HUES48 (cell line): ENCODE measurements at regions not wholly inside any gene's neighbourhood (a gene's known extent, or its start where the extent isn't known, plus 50 kb on each side); places are given as distances from the start of the nearest gene placed in this dataset.
A peak's percentile ranks its signal among the peaks of the same experiment; 100 is the strongest.
"Not testable (repeated sequence)": the region's sequence is repeated elsewhere in the genome, so short reads cannot be mapped to it uniquely, and the experiment has no call there.

ENCODE experiments used
- H3K27ac ChIP-seq: one replicate; pipeline ENCODE4 v1.7.0; 2013; ENCODE audit warnings: low read depth, low read length, inconsistent platforms
- H3K27me3 ChIP-seq: 2 replicates; pipeline ENCODE4 v1.6.1; 2013; ENCODE audit warnings: mild to moderate bottlenecking, low read length; ENCODE audit not compliant: control insufficient read depth, insufficient read depth
- H3K36me3 ChIP-seq: 2 replicates; pipeline ENCODE4 v1.6.1; 2013; ENCODE audit warnings: low read length; ENCODE audit not compliant: control insufficient read depth, insufficient read depth
- H3K4me1 ChIP-seq: 2 replicates; pipeline ENCODE4 v1.6.1; 2013; ENCODE audit warnings: mild to moderate bottlenecking, low read length; ENCODE audit not compliant: control insufficient read depth, insufficient read depth
- H3K4me3 ChIP-seq: 2 replicates; pipeline ENCODE4 v1.5.1; 2013; ENCODE audit warnings: mild to moderate bottlenecking, low read depth, low read length
- H3K9ac ChIP-seq: 2 replicates; pipeline ENCODE4 v1.6.1; 2013; ENCODE audit warnings: mild to moderate bottlenecking, low read depth, low read length, moderate library complexity
- H3K9me3 ChIP-seq: 2 replicates; pipeline ENCODE4 v1.6.1; 2013; ENCODE audit warnings: low read length; ENCODE audit not compliant: control insufficient read depth, insufficient read depth

GRCh38 chr2:77640924-77641323, 118.7 kb upstream of the LRRTM4 start:
- no peaks in the 10 kb centered on the region for H3K9me3 ChIP-seq
- H3K4me3 ChIP-seq, result no peak overlapping the region
- H3K9ac ChIP-seq, result no peak overlapping the region
- H3K27me3 ChIP-seq, result no peaks in the 10 kb centered on the region
- H3K27ac ChIP-seq, result no peak overlapping the region
- no peaks in the 10 kb centered on the region for H3K4me1 ChIP-seq
- H3K36me3 ChIP-seq, result no peaks in the 10 kb centered on the region

GRCh38 chr2:77642339-77642738, 120.2 kb upstream of the LRRTM4 start:
- no peaks in the 10 kb centered on the region for H3K9me3 ChIP-seq
- no peak overlapping the region for H3K4me3 ChIP-seq
- no peaks in the 10 kb centered on the region for H3K36me3 ChIP-seq
- H3K9ac ChIP-seq, result no peak overlapping the region
- H3K4me1 ChIP-seq, result no peaks in the 10 kb centered on the region
- H3K27ac ChIP-seq, result no peak overlapping the region
- no peaks in the 10 kb centered on the region for H3K27me3 ChIP-seq

GRCh38 chr2:77649856-77650255, 127.7 kb upstream of the LRRTM4 start:
- Histone ChIP-seq H3K9me3 (no peaks in the 10 kb centered on the region), H3K4me3 (no peak overlapping the region), H3K4me1 (no peaks in the 10 kb centered on the region), H3K27ac (no peak overlapping the region), H3K9ac (no peak overlapping the region), H3K27me3 (no peaks in the 10 kb centered on the region), H3K36me3 (no peaks in the 10 kb centered on the region)

GRCh38 chr2:77652499-77652898, 130.3 kb upstream of the LRRTM4 start:
- Histone ChIP-seq H3K4me3 (no peak overlapping the region), H3K9ac (no peak overlapping the region), H3K4me1 (no peaks in the 10 kb centered on the region), H3K9me3 (no peaks in the 10 kb centered on the region), H3K27me3 (no peaks in the 10 kb centered on the region), H3K36me3 (no peaks in the 10 kb centered on the region), H3K27ac (no peak overlapping the region)

DNA sequence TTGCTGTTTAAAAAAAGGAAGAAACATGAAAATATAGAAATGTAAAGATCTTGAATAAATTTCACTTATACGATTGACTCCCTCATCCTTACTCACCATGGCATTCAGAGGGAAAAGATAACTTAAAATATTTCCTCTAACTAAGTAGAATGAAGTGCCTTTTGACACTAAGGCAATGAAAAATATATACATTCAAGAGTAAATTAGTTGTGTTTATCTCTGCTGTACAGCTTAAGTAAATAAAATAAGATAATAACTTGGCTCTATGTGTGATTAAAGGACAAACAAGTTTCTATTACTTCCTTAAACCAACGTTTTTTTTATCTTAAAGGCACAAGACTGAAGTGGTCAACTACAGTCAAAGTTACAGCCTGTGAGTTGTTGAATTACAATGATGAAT, 142.3 kb upstream of the LRRTM4 start:
- Histone ChIP-seq H3K36me3 (no peaks in the 10 kb centered on the region), H3K27me3 (no peaks in the 10 kb centered on the region), H3K4me1 (no peaks in the 10 kb centered on the region), H3K4me3 (no peak overlapping the region), H3K9me3 (no peaks in the 10 kb centered on the region), H3K9ac (no peak overlapping the region), H3K27ac (no peak overlapping the region)

- H3K9ac ChIP-seq, result no peak overlapping the region
- no peaks in the 10 kb centered on the region for H3K4me1 ChIP-seq
- no peak overlapping the region for H3K4me3 ChIP-seq
- H3K27me3 ChIP-seq, result no peaks in the 10 kb centered on the region
- no peaks in the 10 kb centered on the region for H3K9me3 ChIP-seq
- no peak overlapping the region for H3K27ac ChIP-seq
- no peaks in the 10 kb centered on the region for H3K36me3 ChIP-seq
Observed at GRCh38 chr2:77666251-77666980, 144.2 kb upstream of the LRRTM4 start.

DNA sequence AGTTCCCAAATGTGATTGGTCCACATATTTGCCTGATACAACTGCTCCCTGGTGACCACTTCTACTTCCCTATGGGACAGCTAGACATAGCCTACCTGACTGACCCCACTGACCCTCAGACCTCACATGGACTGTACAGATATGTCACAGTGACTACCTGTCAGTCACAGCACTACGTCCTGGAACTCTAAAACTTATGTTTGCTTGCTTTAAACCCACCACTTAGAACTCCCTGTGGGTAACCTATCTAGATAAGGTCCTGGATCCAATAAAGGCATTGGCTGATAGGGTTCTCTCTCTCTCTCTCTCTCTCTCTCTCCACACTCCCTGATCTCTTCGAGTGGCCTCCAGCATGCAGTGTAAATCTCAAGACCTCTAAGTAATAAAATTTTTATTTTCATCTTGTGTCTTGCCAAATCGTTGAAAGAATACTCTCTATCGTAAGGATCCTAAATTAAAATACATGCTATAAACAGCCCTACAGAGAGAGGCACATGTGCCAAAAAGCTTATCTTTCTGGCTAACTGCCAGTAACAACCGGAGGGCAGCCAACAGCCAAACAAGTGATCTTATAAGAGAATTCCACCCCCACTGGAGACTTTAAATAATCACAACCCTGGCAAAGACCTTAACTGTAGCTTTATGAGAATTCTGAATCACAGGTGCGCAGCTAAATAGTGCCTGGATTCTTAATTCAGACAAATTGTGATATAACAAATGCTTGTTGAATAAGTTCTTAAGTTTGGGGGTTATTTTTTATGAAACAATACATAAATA, 162.6 kb upstream of the LRRTM4 start:
- H3K27me3 ChIP-seq, H3K9ac ChIP-seq, H3K36me3 ChIP-seq, H3K9me3 ChIP-seq, H3K27ac ChIP-seq, H3K4me1 ChIP-seq, H3K4me3 ChIP-seq: not testable (repeated sequence)

DNA sequence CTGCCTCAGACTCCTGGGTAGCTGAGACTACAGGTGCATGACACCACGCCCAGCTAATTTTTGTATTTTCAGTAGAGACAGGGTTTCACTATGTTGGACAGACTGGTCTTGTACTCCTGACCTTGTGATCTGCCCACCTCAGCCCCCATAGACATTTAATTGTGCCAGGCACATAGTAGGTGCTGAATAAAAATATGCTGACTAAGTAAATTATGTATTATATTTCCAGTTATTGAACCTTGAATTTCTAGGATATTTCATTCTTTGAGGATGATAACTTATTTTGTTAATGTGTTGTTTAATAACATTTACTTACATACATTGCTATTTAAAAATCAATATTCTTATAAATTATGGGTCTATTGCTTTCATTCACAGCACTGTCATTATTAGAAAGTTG, 190.4 kb upstream of the LRRTM4 start:
- Histone ChIP-seq H3K9ac (no peak overlapping the region), H3K4me1 (peaks cover 11% of the 10 kb centered on the region), H3K36me3 (no peaks in the 10 kb centered on the region), H3K27me3 (no peaks in the 10 kb centered on the region), H3K9me3 (no peaks in the 10 kb centered on the region), H3K27ac (no peak overlapping the region), H3K4me3 (no peak overlapping the region)

- Histone ChIP-seq H3K36me3 (no peaks in the 10 kb centered on the region), H3K4me3 (no peak overlapping the region), H3K27me3 (no peaks in the 10 kb centered on the region), H3K27ac (peak overlapping the region; percentile 56), H3K9me3 (no peaks in the 10 kb centered on the region), H3K9ac (no peak overlapping the region), H3K4me1 (peaks cover 11% of the 10 kb centered on the region)
Observed at GRCh38 chr2:77713412-77713811, 191.2 kb upstream of the LRRTM4 start.

GRCh38 chr2:77720115-77720514, 197.9 kb upstream of the LRRTM4 start:
- H3K9ac ChIP-seq, result no peak overlapping the region
- no peaks in the 10 kb centered on the region for H3K9me3 ChIP-seq
- H3K27me3 ChIP-seq, result no peaks in the 10 kb centered on the region
- H3K4me3 ChIP-seq, result no peak overlapping the region
- no peaks in the 10 kb centered on the region for H3K36me3 ChIP-seq
- H3K4me1 ChIP-seq, result no peaks in the 10 kb centered on the region
- no peak overlapping the region for H3K27ac ChIP-seq

DNA sequence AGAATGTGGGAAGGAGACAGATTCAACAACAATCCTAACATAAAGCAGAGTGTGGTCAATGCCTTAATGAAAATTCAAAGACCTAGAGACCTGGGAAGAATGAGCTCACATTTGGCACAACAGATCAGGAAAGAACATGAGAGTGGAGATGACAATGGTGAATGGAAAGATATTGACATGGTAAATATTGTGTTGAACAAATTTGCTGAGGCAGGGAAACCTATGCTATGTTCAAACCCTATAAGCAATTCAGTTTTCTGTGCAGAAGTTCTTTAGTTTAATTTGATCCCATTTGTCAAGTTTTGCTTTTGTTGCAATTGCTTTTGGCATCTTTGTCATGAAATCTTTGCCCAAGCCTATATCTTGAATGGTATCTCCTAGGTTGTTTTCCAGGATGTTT, 199.4 kb upstream of the LRRTM4 start:
- Histone ChIP-seq H3K4me3 (no peak overlapping the region), H3K9ac (no peak overlapping the region), H3K36me3 (no peaks in the 10 kb centered on the region), H3K27me3 (no peaks in the 10 kb centered on the region), H3K4me1 (no peaks in the 10 kb centered on the region), H3K27ac (no peak overlapping the region), H3K9me3 (no peaks in the 10 kb centered on the region)
